ENCODE measurements at regions not wholly inside any gene's neighbourhood (a gene's known extent, or its start where the extent isn't known, plus 50 kb on each side); places are given as distances from the start of the nearest gene placed in this dataset.

- POLR2A ChIA-PET (ENCODE audit: unreplicated experiment) = no interaction called here
These were observed 879.9 kb downstream of the TUSC7 start for GRCh38 chr3:117589454-117589853.

GRCh38 chr3:117595615-117596014, 886.0 kb downstream of the TUSC7 start:
- H3K4me3 ChIP-seq = no peak overlapping the region
- no peaks in the 10 kb centered on the region for H3F3A ChIP-seq (ENCODE audit: insufficient read depth, low read depth)
- ChIA-PET CTCF (no interaction called here), POLR2A (ENCODE audit: unreplicated experiment) (no interaction called here)
- intact Hi-C loops (cut with micrococcal nuclease; ENCODE audit: unreplicated experiment) = no loop called here
- H3K4me1 ChIP-seq (replicated peaks; ENCODE audit: insufficient read depth) = no peaks in the 10 kb centered on the region
- no peak overlapping the region for H3K4me2 ChIP-seq
- H3K36me3 ChIP-seq (ENCODE audit: low read depth) = no peaks in the 10 kb centered on the region
- H3K9me2 ChIP-seq (ENCODE audit: insufficient read depth) = no peaks in the 10 kb centered on the region
- H2AFZ ChIP-seq = no peak overlapping the region
- H3K9me3 ChIP-seq (ENCODE audit: insufficient read depth, low read depth) = no peaks in the 10 kb centered on the region
- no TSS peak for BruUV-seq (replicated peaks)
- no peaks in the 10 kb centered on the region for H3K27me3 ChIP-seq (ENCODE audit: insufficient read depth, low read depth)
- no peaks in the 10 kb centered on the region for H4K20me1 ChIP-seq (ENCODE audit: insufficient read depth)
- H3K27ac ChIP-seq = no peak overlapping the region
- H3K79me2 ChIP-seq (ENCODE audit: low read depth) = no peaks in the 10 kb centered on the region
- no peak for DNase-seq
- TF ChIP-seq CTCF (conservative IDR thresholded peaks at IDR 0.05) (no peak), EZH2 (IDR thresholded peaks at IDR 0.05; ENCODE audit: low read depth) (no peak)

More at GRCh38 chr3:117589454-117589853, 879.9 kb downstream of the TUSC7 start:
- TF ChIP-seq EZH2 (IDR thresholded peaks at IDR 0.05; ENCODE audit: low read depth) (no peak), CTCF (conservative IDR thresholded peaks at IDR 0.05) (no peak)
- CTCF ChIA-PET = no interaction called here
- Histone ChIP-seq H3K4me3 (no peak overlapping the region), H3K36me3 (ENCODE audit: low read depth) (no peaks in the 10 kb centered on the region), H3K27me3 (ENCODE audit: insufficient read depth, low read depth) (no peaks in the 10 kb centered on the region), H3K9me3 (ENCODE audit: insufficient read depth, low read depth) (no peaks in the 10 kb centered on the region), H2AFZ (no peak overlapping the region), H3K4me1 (replicated peaks; ENCODE audit: insufficient read depth) (no peaks in the 10 kb centered on the region), H3F3A (ENCODE audit: insufficient read depth, low read depth) (no peaks in the 10 kb centered on the region), H3K79me2 (ENCODE audit: low read depth) (no peaks in the 10 kb centered on the region), H3K27ac (no peak overlapping the region), H3K4me2 (no peak overlapping the region), H4K20me1 (ENCODE audit: insufficient read depth) (no peaks in the 10 kb centered on the region), H3K9me2 (ENCODE audit: insufficient read depth) (no peaks in the 10 kb centered on the region)
- intact Hi-C loops (cut with micrococcal nuclease; ENCODE audit: unreplicated experiment) = no loop called here
- no peak for DNase-seq
- BruUV-seq (replicated peaks) = no TSS peak

- no peak for DNase-seq
- Histone ChIP-seq H3K27ac (no peak overlapping the region), H3K9me3 (ENCODE audit: insufficient read depth, low read depth) (no peaks in the 10 kb centered on the region), H4K20me1 (ENCODE audit: insufficient read depth) (no peaks in the 10 kb centered on the region), H3K27me3 (ENCODE audit: insufficient read depth, low read depth) (no peaks in the 10 kb centered on the region), H3K9me2 (ENCODE audit: insufficient read depth) (no peaks in the 10 kb centered on the region), H2AFZ (no peak overlapping the region), H3K4me2 (no peak overlapping the region), H3F3A (ENCODE audit: insufficient read depth, low read depth) (no peaks in the 10 kb centered on the region), H3K4me1 (replicated peaks; ENCODE audit: insufficient read depth) (no peaks in the 10 kb centered on the region), H3K4me3 (no peak overlapping the region), H3K36me3 (ENCODE audit: low read depth) (no peaks in the 10 kb centered on the region), H3K79me2 (ENCODE audit: low read depth) (no peaks in the 10 kb centered on the region)
- TF ChIP-seq CTCF (conservative IDR thresholded peaks at IDR 0.05) (no peak), EZH2 (IDR thresholded peaks at IDR 0.05; ENCODE audit: low read depth) (no peak)
- BruUV-seq (replicated peaks) = no TSS peak
- intact Hi-C loops (cut with micrococcal nuclease; ENCODE audit: unreplicated experiment) = no loop called here
- ChIA-PET CTCF (no interaction called here), POLR2A (ENCODE audit: unreplicated experiment) (no interaction called here)
These were observed 886.9 kb downstream of the TUSC7 start for GRCh38 chr3:117596503-117596902.

All from PC-9 (cell line).